RWPE2 (cell line): ENCODE measurements at regions not wholly inside any gene's neighbourhood (a gene's known extent, or its start where the extent isn't known, plus 50 kb on each side); places are given as distances from the start of the nearest gene placed in this dataset.

ENCODE experiments used
- ATAC-seq: fragments of 200-7000 bp; cut with Tn5 transposase; 3 replicates; pipeline ENCODE4 v1.9.1; 2021; ENCODE audit warnings: low read depth
- DNase-seq: peaks from one replicate; pipeline ENCODE4 v3.0.0-alpha.2; 2020; ENCODE audit warnings: low spot score
- H3K27ac ChIP-seq: fragments of 450-650 bp; 2 replicates; pipeline ENCODE4 v1.5.1; 2017; ENCODE audit warnings: mild to moderate bottlenecking; ENCODE audit not compliant: poor library complexity, severe bottlenecking
- H3K27me3 ChIP-seq: fragments of 250-450 bp; sonication (Bioruptor Pico); 2 replicates; pipeline ENCODE4 v1.5.1; 2021; ENCODE audit warnings: mild to moderate bottlenecking, moderate library complexity; ENCODE audit not compliant: insufficient read depth, poor library complexity, severe bottlenecking
- H3K36me3 ChIP-seq: fragments of 250-450 bp; sonication (Bioruptor Pico); 2 replicates; pipeline ENCODE4 v1.5.1; 2020; ENCODE audit warnings: low read depth, mild to moderate bottlenecking, moderate library complexity
- H3K4me1 ChIP-seq: fragments of 250-450 bp; sonication (Bioruptor Pico); 2 replicates; pipeline ENCODE4 v1.5.1; 2021; ENCODE audit warnings: mild to moderate bottlenecking, moderate library complexity; ENCODE audit not compliant: insufficient read depth, poor library complexity, severe bottlenecking
- H3K4me3 ChIP-seq: fragments of 250-450 bp; sonication (Bioruptor Pico); 2 replicates; pipeline ENCODE4 v1.5.1; 2021; ENCODE audit warnings: mild to moderate bottlenecking, moderate library complexity; ENCODE audit not compliant: severe bottlenecking
- H3K9me3 ChIP-seq: fragments of 250-450 bp; sonication (Bioruptor Pico); 2 replicates; pipeline ENCODE4 v1.5.1; 2021; ENCODE audit warnings: mild to moderate bottlenecking, moderate library complexity; ENCODE audit not compliant: severe bottlenecking
- CTCF ChIP-seq: fragments of 450-650 bp; IDR thresholded peaks from one replicate; pipeline ENCODE4 v1.5.1; 2017; ENCODE audit warnings: mild to moderate bottlenecking, moderate library complexity; ENCODE audit not compliant: poor library complexity, severe bottlenecking

GRCh38 chr12:16949371-16949770 is 343.4 kb upstream of the LMO3 start:
- no peak for DNase-seq
- Histone ChIP-seq H3K4me3 (no peak overlapping the region), H3K27ac (no peak overlapping the region), H3K27me3 (no peaks in the 10 kb centered on the region), H3K9me3 (no peaks in the 10 kb centered on the region), H3K4me1 (no peaks in the 10 kb centered on the region), H3K36me3 (no peaks in the 10 kb centered on the region)
- no peak for ATAC-seq
- no peak for TF ChIP-seq CTCF

- Histone ChIP-seq H3K4me1 (no peaks in the 10 kb centered on the region), H3K9me3 (no peaks in the 10 kb centered on the region), H3K27ac (no peak overlapping the region), H3K27me3 (no peaks in the 10 kb centered on the region), H3K4me3 (no peak overlapping the region), H3K36me3 (no peaks in the 10 kb centered on the region)
- DNase-seq, result no peak
- no peak for ATAC-seq
- no peak for TF ChIP-seq CTCF
Observed at GRCh38 chr12:16946704-16947103, 340.7 kb upstream of the LMO3 start.

GRCh38 chr12:16939871-16940306 is 333.9 kb upstream of the LMO3 start:
- Histone ChIP-seq H3K27ac (no peak overlapping the region), H3K36me3 (no peaks in the 10 kb centered on the region), H3K9me3 (no peaks in the 10 kb centered on the region), H3K27me3 (no peaks in the 10 kb centered on the region), H3K4me1 (no peaks in the 10 kb centered on the region), H3K4me3 (no peak overlapping the region)
- DNase-seq (no peak), ATAC-seq (peak; percentile 33; the same call in 1 of the 3 replicates)
- peak; percentile 51 for TF ChIP-seq CTCF

GRCh38 chr12:16927259-16927658 is 321.3 kb upstream of the LMO3 start:
- ATAC-seq, result no peak
- no peaks in the 10 kb centered on the region for H3K36me3 ChIP-seq
- no peak overlapping the region for H3K27ac ChIP-seq
- H3K4me1 ChIP-seq, result no peaks in the 10 kb centered on the region
- no peaks in the 10 kb centered on the region for H3K27me3 ChIP-seq
- DNase-seq, result no peak
- no peaks in the 10 kb centered on the region for H3K9me3 ChIP-seq
- no peak overlapping the region for H3K4me3 ChIP-seq
- no peak for TF ChIP-seq CTCF

- Histone ChIP-seq H3K36me3 (no peaks in the 10 kb centered on the region), H3K4me1 (no peaks in the 10 kb centered on the region), H3K27ac (no peak overlapping the region), H3K27me3 (no peaks in the 10 kb centered on the region), H3K4me3 (no peak overlapping the region), H3K9me3 (no peaks in the 10 kb centered on the region)
- no peak for TF ChIP-seq CTCF
- ATAC-seq (no peak), DNase-seq (no peak)
Observed at GRCh38 chr12:16920451-16920850, 314.5 kb upstream of the LMO3 start.
